ENCODE measurements at regions not wholly inside any gene's neighbourhood (a gene's known extent, or its start where the extent isn't known, plus 50 kb on each side); places are given as distances from the start of the nearest gene placed in this dataset.

- DNase-seq (ENCODE audit: low read depth in 2 of 2), result no peak
Measured at GRCh38 chr19:32240316-32240715, 105.1 kb upstream of the ZNF507 start.

GRCh38 chr19:32241306-32241705 is 104.1 kb upstream of the ZNF507 start:
- no peak for DNase-seq (ENCODE audit: low read depth in 2 of 2)

GRCh38 chr19:32241932-32242710 is 103.3 kb upstream of the ZNF507 start:
- no peak for DNase-seq (ENCODE audit: low read depth in 2 of 2)

- no peak for DNase-seq (ENCODE audit: low read depth in 2 of 2)
Measured at GRCh38 chr19:32246006-32246405, 99.4 kb upstream of the ZNF507 start.

- DNase-seq (ENCODE audit: low read depth in 2 of 2), result no peak
Measured at GRCh38 chr19:32251634-32252332, 93.6 kb upstream of the ZNF507 start.

GRCh38 chr19:32252333-32252669 is 93.1 kb upstream of the ZNF507 start:
- DNase-seq (ENCODE audit: low read depth in 2 of 2), result no peak

GRCh38 chr19:32253683-32254508 is 91.5 kb upstream of the ZNF507 start:
- no peak for DNase-seq (ENCODE audit: low read depth in 2 of 2)

- no peak for DNase-seq (ENCODE audit: low read depth in 2 of 2)
Measured at GRCh38 chr19:32254509-32254890, 90.9 kb upstream of the ZNF507 start.

- no peak for DNase-seq (ENCODE audit: low read depth in 2 of 2)
Measured at GRCh38 chr19:32255536-32256295, 89.7 kb upstream of the ZNF507 start.

- DNase-seq (ENCODE audit: low read depth in 2 of 2), result no peak
Measured at GRCh38 chr19:32256341-32256975, 89.0 kb upstream of the ZNF507 start.

GRCh38 chr19:32257326-32258073 is 87.9 kb upstream of the ZNF507 start:
- DNase-seq (ENCODE audit: low read depth in 2 of 2), result no peak

GRCh38 chr19:32258167-32258566 is 87.2 kb upstream of the ZNF507 start:
- no peak for DNase-seq (ENCODE audit: low read depth in 2 of 2)

- no peak for DNase-seq (ENCODE audit: low read depth in 2 of 2)
Measured at GRCh38 chr19:32264568-32264967, 80.8 kb upstream of the ZNF507 start.

GRCh38 chr19:32265995-32266394 is 79.4 kb upstream of the ZNF507 start:
- no peak for DNase-seq (ENCODE audit: low read depth in 2 of 2)

- no peak for DNase-seq (ENCODE audit: low read depth in 2 of 2)
Measured at GRCh38 chr19:32266460-32266859, 79.0 kb upstream of the ZNF507 start.

- no peak for DNase-seq (ENCODE audit: low read depth in 2 of 2)
Measured at GRCh38 chr19:32268381-32268780, 77.0 kb upstream of the ZNF507 start.

- DNase-seq (ENCODE audit: low read depth in 2 of 2), result no peak
Measured at GRCh38 chr19:32269831-32270230, 75.6 kb upstream of the ZNF507 start.

- no peak for DNase-seq (ENCODE audit: low read depth in 2 of 2)
Measured at GRCh38 chr19:32273483-32273882, 71.9 kb upstream of the ZNF507 start.

GRCh38 chr19:32287086-32287485 is 58.3 kb upstream of the ZNF507 start:
- DNase-seq (ENCODE audit: low read depth in 2 of 2), result no peak

- no peak for DNase-seq (ENCODE audit: low read depth in 2 of 2)
Measured at GRCh38 chr19:32287811-32288227, 57.6 kb upstream of the ZNF507 start.

All from stimulated activated CD8-positive, alpha-beta memory T cell treated with anti-CD3 and anti-CD28 coated beads, Interleukin-15, amount 100 ng/mL, for 48 hours (primary cell).